Thoracic aorta (tissue), 2 donors: ENCODE measurements at regions not wholly inside any gene's neighbourhood (a gene's known extent, or its start where the extent isn't known, plus 50 kb on each side); places are given as distances from the start of the nearest gene placed in this dataset.

Experiments
- ATAC-seq: fragments of 150-250 bp; one replicate; pipeline ENCODE4 v1.8.0; 2017; ENCODE audit warnings: low read depth; ENCODE audit not compliant: insufficient number of reproducible peaks, low FRiP score
- DNase-seq: peaks from one replicate; pipeline ENCODE4 v3.0.0-alpha.2; 2020; ENCODE audit warnings: low spot score
- H3K27ac ChIP-seq, 2 donors: fragments of 200-600 bp; sonication (generic); 1 replicate in 1 of 2; 2 replicates in 1 of 2; pipeline ENCODE4 v1.5.1; 2016; ENCODE audit warnings: mild to moderate bottlenecking in 2 of 2, moderate library complexity in 2 of 2
- H3K27me3 ChIP-seq: fragments of 200-600 bp; sonication (generic); replicated peaks from 2 replicates; pipeline ENCODE4 v1.6.0; 2016; ENCODE audit warnings: mild to moderate bottlenecking; ENCODE audit not compliant: insufficient read depth
- H3K36me3 ChIP-seq: fragments of 200-600 bp; sonication (generic); one replicate; pipeline ENCODE4 v1.5.1; 2016
- H3K4me1 ChIP-seq, 2 donors: fragments of 200-600 bp; sonication (generic); 1 replicate in 1 of 2; 2 replicates in 1 of 2; pipeline versions ENCODE4 v1.5.1 to v1.6.0; 2016; ENCODE audit warnings: low read depth in 2 of 2, mild to moderate bottlenecking in 1 of 2; ENCODE audit not compliant: control insufficient read depth in 1 of 2
- H3K4me3 ChIP-seq: fragments of 200-600 bp; sonication (generic); 2 replicates; pipeline ENCODE4 v1.5.1; 2016; ENCODE audit warnings: mild to moderate bottlenecking
- H3K9me3 ChIP-seq: fragments of 200-600 bp; sonication (generic); 2 replicates; pipeline ENCODE4 v1.5.1; 2016
- CTCF ChIP-seq: fragments of 200-600 bp; sonication (generic); IDR thresholded peaks from one replicate; pipeline ENCODE4 v1.5.1; 2019; ENCODE audit warnings: antibody characterized with exemption

GRCh38 chr1:17883136-17883535 is 128.0 kb downstream of the ACTL8 start:
- H3K27ac ChIP-seq, result no peak overlapping the region
- no peaks in the 10 kb centered on the region for H3K9me3 ChIP-seq
- no peaks in the 10 kb centered on the region for H3K36me3 ChIP-seq
- no peak for TF ChIP-seq CTCF
- ATAC-seq, result no peak
- H3K4me1 ChIP-seq, result peaks cover 0 to 12% of the 10 kb centered on the region in 2 donors
- no peak for DNase-seq
- no peak overlapping the region for H3K4me3 ChIP-seq
- H3K27me3 ChIP-seq, result no peaks in the 10 kb centered on the region

- Histone ChIP-seq H3K27ac (no peak overlapping the region), H3K4me1 (peaks cover 0 to 12% of the 10 kb centered on the region in 2 donors), H3K27me3 (no peaks in the 10 kb centered on the region), H3K36me3 (no peaks in the 10 kb centered on the region), H3K9me3 (no peaks in the 10 kb centered on the region), H3K4me3 (no peak overlapping the region)
- ATAC-seq, result no peak
- DNase-seq, result no peak
- no peak for TF ChIP-seq CTCF
Observed at GRCh38 chr1:17883662-17884395, 128.7 kb downstream of the ACTL8 start.

GRCh38 chr1:17885663-17886320 is 130.7 kb downstream of the ACTL8 start:
- Histone ChIP-seq H3K27ac (no peak overlapping the region), H3K4me3 (no peak overlapping the region), H3K9me3 (no peaks in the 10 kb centered on the region), H3K27me3 (no peaks in the 10 kb centered on the region), H3K36me3 (no peaks in the 10 kb centered on the region), H3K4me1 (peaks cover 3 to 16% of the 10 kb centered on the region in 2 donors)
- no peak for ATAC-seq
- TF ChIP-seq CTCF, result no peak
- DNase-seq, result no peak

- no peaks in the 10 kb centered on the region for H3K36me3 ChIP-seq
- no peak for TF ChIP-seq CTCF
- no peaks in the 10 kb centered on the region for H3K9me3 ChIP-seq
- no peak overlapping the region for H3K4me3 ChIP-seq
- ATAC-seq (no peak), DNase-seq (no peak)
- no peak overlapping the region for H3K27ac ChIP-seq
- peaks cover 9 to 19% of the 10 kb centered on the region in 2 donors for H3K4me1 ChIP-seq
- H3K27me3 ChIP-seq, result no peaks in the 10 kb centered on the region
Observed at GRCh38 chr1:17886386-17886785, 131.3 kb downstream of the ACTL8 start.

GRCh38 chr1:17886838-17887441 is 131.8 kb downstream of the ACTL8 start:
- H3K27me3 ChIP-seq, result no peaks in the 10 kb centered on the region

More at GRCh38 chr1:17886838-17887441, 131.8 kb downstream of the ACTL8 start:
- ATAC-seq (no peak), DNase-seq (no peak)
- Histone ChIP-seq H3K9me3 (no peaks in the 10 kb centered on the region), H3K4me1 (peaks cover 14 to 20% of the 10 kb centered on the region in 2 donors), H3K36me3 (no peaks in the 10 kb centered on the region), H3K4me3 (no peak overlapping the region), H3K27ac (no peak overlapping the region)
- no peak for TF ChIP-seq CTCF
